ENCODE measurements at regions not wholly inside any gene's neighbourhood (a gene's known extent, or its start where the extent isn't known, plus 50 kb on each side); places are given as distances from the start of the nearest gene placed in this dataset.

- DNase-seq (no peak), FAIRE-seq (no peak)
- no peak overlapping the region for H3K9ac ChIP-seq (ENCODE audit: low read length in 3 of 3)
- no peak overlapping the region for H3K4me3 ChIP-seq (ENCODE audit: low read length in 3 of 3)
- no peaks in the 10 kb centered on the region for H3K36me3 ChIP-seq (ENCODE audit: control insufficient read depth in 2 of 3, insufficient read depth in 3 of 3, low read length in 3 of 3)
- no peaks in the 10 kb centered on the region for H3K27me3 ChIP-seq (ENCODE audit: control insufficient read depth, insufficient read depth, low read length)
- no peaks in the 10 kb centered on the region for H3K9me3 ChIP-seq (ENCODE audit: control insufficient read depth in 2 of 3, insufficient read depth in 1 of 3, low read length in 3 of 3)
- intact Hi-C loops (cut with DNase I) = no loop called here
- no peaks in the 10 kb centered on the region for H3K4me1 ChIP-seq (ENCODE audit: control insufficient read depth in 2 of 3, insufficient read depth in 2 of 3, low read depth in 1 of 3, low read length in 3 of 3)
- H3K27ac ChIP-seq (ENCODE audit: low read depth in 2 of 2, low read length in 2 of 2) = no peak overlapping the region
- no peak for TF ChIP-seq CTCF (IDR thresholded peaks at IDR 0.05; ENCODE audit: borderline replicate concordance, extremely low read depth, insufficient read depth)
Measured at GRCh38 chr1:58333511-58333910, 213.0 kb downstream of the OMA1 start.

GRCh38 chr1:58331156-58331555 lies 215.4 kb downstream of the OMA1 start:
- no peak for DNase-seq
- FAIRE-seq = no peak
- Histone ChIP-seq H3K4me1 (ENCODE audit: control insufficient read depth in 2 of 3, insufficient read depth in 2 of 3, low read depth in 1 of 3, low read length in 3 of 3) (no peaks in the 10 kb centered on the region), H3K36me3 (ENCODE audit: control insufficient read depth in 2 of 3, insufficient read depth in 3 of 3, low read length in 3 of 3) (no peaks in the 10 kb centered on the region), H3K9me3 (ENCODE audit: control insufficient read depth in 2 of 3, insufficient read depth in 1 of 3, low read length in 3 of 3) (no peaks in the 10 kb centered on the region), H3K4me3 (ENCODE audit: low read length in 3 of 3) (no peak overlapping the region), H3K27me3 (ENCODE audit: control insufficient read depth, insufficient read depth, low read length) (no peaks in the 10 kb centered on the region), H3K9ac (ENCODE audit: low read length in 3 of 3) (no peak overlapping the region), H3K27ac (ENCODE audit: low read depth in 2 of 2, low read length in 2 of 2) (no peak overlapping the region)
- no peak for TF ChIP-seq CTCF (IDR thresholded peaks at IDR 0.05; ENCODE audit: borderline replicate concordance, extremely low read depth, insufficient read depth)
- intact Hi-C loops (cut with DNase I) = no loop called here

GRCh38 chr1:58325866-58326265 lies 220.7 kb downstream of the OMA1 start:
- Histone ChIP-seq H3K9me3 (ENCODE audit: control insufficient read depth in 2 of 3, insufficient read depth in 1 of 3, low read length in 3 of 3) (no peaks in the 10 kb centered on the region), H3K27me3 (ENCODE audit: control insufficient read depth, insufficient read depth, low read length) (no peaks in the 10 kb centered on the region), H3K9ac (ENCODE audit: low read length in 3 of 3) (no peak overlapping the region), H3K4me1 (ENCODE audit: control insufficient read depth in 2 of 3, insufficient read depth in 2 of 3, low read depth in 1 of 3, low read length in 3 of 3) (no peaks in the 10 kb centered on the region), H3K4me3 (ENCODE audit: low read length in 3 of 3) (no peak overlapping the region), H3K36me3 (ENCODE audit: control insufficient read depth in 2 of 3, insufficient read depth in 3 of 3, low read length in 3 of 3) (no peaks in the 10 kb centered on the region), H3K27ac (ENCODE audit: low read depth in 2 of 2, low read length in 2 of 2) (no peak overlapping the region)
- intact Hi-C loops (cut with DNase I) = no loop called here
- DNase-seq (no peak), FAIRE-seq (no peak)
- TF ChIP-seq CTCF (IDR thresholded peaks at IDR 0.05; ENCODE audit: borderline replicate concordance, extremely low read depth, insufficient read depth) = no peak

GRCh38 chr1:58324558-58324957 lies 222.0 kb downstream of the OMA1 start:
- H3K4me1 ChIP-seq (ENCODE audit: control insufficient read depth in 2 of 3, insufficient read depth in 2 of 3, low read depth in 1 of 3, low read length in 3 of 3) = no peaks in the 10 kb centered on the region
- no peaks in the 10 kb centered on the region for H3K36me3 ChIP-seq (ENCODE audit: control insufficient read depth in 2 of 3, insufficient read depth in 3 of 3, low read length in 3 of 3)
- H3K9ac ChIP-seq (ENCODE audit: low read length in 3 of 3) = no peak overlapping the region
- intact Hi-C loops (cut with DNase I) = no loop called here
- H3K9me3 ChIP-seq (ENCODE audit: control insufficient read depth in 2 of 3, insufficient read depth in 1 of 3, low read length in 3 of 3) = no peaks in the 10 kb centered on the region
- no peak for FAIRE-seq
- no peak for DNase-seq
- no peak overlapping the region for H3K27ac ChIP-seq (ENCODE audit: low read depth in 2 of 2, low read length in 2 of 2)
- TF ChIP-seq CTCF (IDR thresholded peaks at IDR 0.05; ENCODE audit: borderline replicate concordance, extremely low read depth, insufficient read depth) = no peak
- H3K27me3 ChIP-seq (ENCODE audit: control insufficient read depth, insufficient read depth, low read length) = no peaks in the 10 kb centered on the region
- no peak overlapping the region for H3K4me3 ChIP-seq (ENCODE audit: low read length in 3 of 3)
